ENCODE measurements at regions not wholly inside any gene's neighbourhood (a gene's known extent, or its start where the extent isn't known, plus 50 kb on each side); places are given as distances from the start of the nearest gene placed in this dataset.
"Not testable (repeated sequence)": the region's sequence is repeated elsewhere in the genome, so short reads cannot be mapped to it uniquely, and the experiment has no call there.

GRCh38 chr1:200487650-200488049, 77.8 kb upstream of the ZNF281 start:
- H3K9me3 Mint-ChIP-seq = no peaks in the 10 kb centered on the region
- no peaks in the 10 kb centered on the region for H3K36me3 Mint-ChIP-seq (ENCODE audit: low read depth)
- DNase-seq (no peak), ATAC-seq (ENCODE audit: poor library complexity) (no peak)
- no peaks in the 10 kb centered on the region for H3K4me1 Mint-ChIP-seq (ENCODE audit: low read depth)
- H3K36me3 ChIP-seq (ENCODE audit: insufficient read depth, low read length) = no peaks in the 10 kb centered on the region
- H3K4me3 Mint-ChIP-seq = no peak overlapping the region
- no peak for TF ChIP-seq CTCF (IDR thresholded peaks at IDR 0.05)
- CTCF ChIA-PET = interaction anchor here (0.7 kb wide), 2 partner anchors 183 to 1245 kb away, joined by 4 read pairs; no protein-coding TSS in a partner anchor
- H3K27me3 ChIP-seq (ENCODE audit: control insufficient read depth in 1 of 2, insufficient read depth in 2 of 2, low read length in 2 of 2) = no peaks in the 10 kb centered on the region
- no peaks in the 10 kb centered on the region for H3K9me3 ChIP-seq (ENCODE audit: control insufficient read depth in 1 of 2, insufficient read depth in 1 of 2, low read length in 2 of 2)
- H3K27ac Mint-ChIP-seq = no peak overlapping the region
- POLR2A ChIA-PET = no interaction called here
- peaks cover 12% of the 10 kb centered on the region for H3K4me1 ChIP-seq (ENCODE audit: insufficient read depth, low read length)
- H3K4me3 ChIP-seq (ENCODE audit: low read length) = no peak overlapping the region
- no peak overlapping the region for H3K27ac ChIP-seq (ENCODE audit: low read depth in 1 of 2, low read length in 2 of 2)
- intact Hi-C loops (cut with DNase I, micrococcal nuclease) = loop anchor here (1.0 to 5.0 kb wide), 6 partner anchors 207 to 803 kb away; no protein-coding TSS in a partner anchor
- no peaks in the 10 kb centered on the region for H3K27me3 Mint-ChIP-seq

DNA sequence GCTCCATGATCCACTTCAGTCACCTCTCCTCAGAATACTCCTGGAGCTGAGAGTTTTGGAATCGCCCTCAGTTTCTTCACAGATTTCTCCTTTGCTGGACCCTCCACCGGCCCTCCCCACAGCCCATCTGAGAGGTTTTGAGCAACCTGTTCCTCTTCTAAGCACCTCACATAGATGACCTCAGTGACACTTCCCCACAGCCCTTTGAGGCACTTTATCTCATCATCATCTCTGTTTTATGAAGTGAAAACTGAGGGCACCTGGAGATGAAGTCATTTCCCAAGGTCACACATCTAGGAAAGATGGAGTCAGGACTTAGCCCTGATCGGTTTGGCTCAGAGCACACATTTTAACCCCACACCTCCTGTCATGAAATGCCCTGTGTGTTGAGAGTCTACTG, 76.8 kb upstream of the ZNF281 start:
- CTCF ChIA-PET = no interaction called here
- Mint-ChIP-seq H3K4me1 (ENCODE audit: low read depth) (no peaks in the 10 kb centered on the region), H3K36me3 (ENCODE audit: low read depth) (no peaks in the 10 kb centered on the region), H3K4me3 (no peak overlapping the region), H3K27me3 (no peaks in the 10 kb centered on the region), H3K27ac (no peak overlapping the region), H3K9me3 (no peaks in the 10 kb centered on the region)
- peaks cover 12% of the 10 kb centered on the region for H3K4me1 ChIP-seq (ENCODE audit: insufficient read depth, low read length)
- H3K9me3 ChIP-seq (ENCODE audit: control insufficient read depth in 1 of 2, insufficient read depth in 1 of 2, low read length in 2 of 2) = no peaks in the 10 kb centered on the region
- no peak for ATAC-seq (ENCODE audit: poor library complexity)
- H3K36me3 ChIP-seq (ENCODE audit: insufficient read depth, low read length) = no peaks in the 10 kb centered on the region
- H3K27me3 ChIP-seq (ENCODE audit: control insufficient read depth in 1 of 2, insufficient read depth in 2 of 2, low read length in 2 of 2) = no peaks in the 10 kb centered on the region
- intact Hi-C loops (cut with DNase I, micrococcal nuclease) = loop anchor here (5.0 kb wide), 3 partner anchors 229 to 799 kb away; no protein-coding TSS in a partner anchor
- no peak for TF ChIP-seq CTCF (IDR thresholded peaks at IDR 0.05)
- no peak overlapping the region for H3K27ac ChIP-seq (ENCODE audit: low read depth in 1 of 2, low read length in 2 of 2)
- POLR2A ChIA-PET = no interaction called here
- H3K4me3 ChIP-seq (ENCODE audit: low read length) = no peak overlapping the region
- DNase-seq = no peak

- H3K4me1 Mint-ChIP-seq (ENCODE audit: low read depth); POLR2A ChIA-PET; H3K9me3 Mint-ChIP-seq; H3K36me3 Mint-ChIP-seq (ENCODE audit: low read depth); H3K9me3 ChIP-seq (ENCODE audit: control insufficient read depth in 1 of 2, insufficient read depth in 1 of 2, low read length in 2 of 2); H3K27ac ChIP-seq (ENCODE audit: low read depth in 1 of 2, low read length in 2 of 2); DNase-seq; H3K4me3 ChIP-seq (ENCODE audit: low read length); H3K27ac Mint-ChIP-seq; ATAC-seq (ENCODE audit: poor library complexity); intact Hi-C loops (cut with DNase I, micrococcal nuclease); H3K36me3 ChIP-seq (ENCODE audit: insufficient read depth, low read length); H3K27me3 Mint-ChIP-seq; H3K27me3 ChIP-seq (ENCODE audit: control insufficient read depth in 1 of 2, insufficient read depth in 2 of 2, low read length in 2 of 2); H3K4me3 Mint-ChIP-seq: not testable (repeated sequence)
- H3K4me1 ChIP-seq (ENCODE audit: insufficient read depth, low read length) = peaks cover 12% of the 10 kb centered on the region
- CTCF ChIA-PET = interaction anchor here (0.5 kb wide), 1 partner anchor 320 kb away, joined by 5 read pairs; no protein-coding TSS in a partner anchor
These were observed 74.7 kb upstream of the ZNF281 start for GRCh38 chr1:200484438-200484946.

Measured in CD4-positive, alpha-beta T cell (primary cell).